ENCODE measurements at regions not wholly inside any gene's neighbourhood (a gene's known extent, or its start where the extent isn't known, plus 50 kb on each side); places are given as distances from the start of the nearest gene placed in this dataset.

- TF ChIP-seq ZNF10 (tag by site-specific recombination; IDR thresholded peaks at IDR 0.05): no peak
- no peak for TF ChIP-seq ZNF24 (tag by site-specific recombination; IDR thresholded peaks at IDR 0.05)
- no peak for TF ChIP-seq ZFHX2 (tag by site-specific recombination; conservative IDR thresholded peaks at IDR 0.05)
- TF ChIP-seq PBX3 (CRISPR knock-in tag; IDR thresholded peaks at IDR 0.05): no peak
- no peak for TF ChIP-seq ZNF600 (tag by site-specific recombination; IDR thresholded peaks at IDR 0.05)
- TF ChIP-seq CTCF (tag by site-specific recombination; IDR thresholded peaks at IDR 0.05): no peak
- no peak for TF ChIP-seq ZBTB8A (tag by site-specific recombination; IDR thresholded peaks at IDR 0.05)
- TF ChIP-seq ZNF239 (tag by site-specific recombination; IDR thresholded peaks at IDR 0.05): no peak
- no peak for TF ChIP-seq ZXDB (tag by site-specific recombination; IDR thresholded peaks at IDR 0.05)
- TF ChIP-seq SALL2 (tag by site-specific recombination; IDR thresholded peaks at IDR 0.05; ENCODE audit: borderline replicate concordance): no peak
- TF ChIP-seq ZNF785 (tag by site-specific recombination; IDR thresholded peaks at IDR 0.05): no peak
- no peak for TF ChIP-seq REST (tag by site-specific recombination; IDR thresholded peaks at IDR 0.05)
These were observed 76.6 kb upstream of the HSF2 start for GRCh38 chr6:122322824-122323223.
